Activated CD8-positive, alpha-beta T cell treated with anti-CD3 and anti-CD28 coated beads for 36 hours (primary cell): ENCODE measurements at regions not wholly inside any gene's neighbourhood (a gene's known extent, or its start where the extent isn't known, plus 50 kb on each side); places are given as distances from the start of the nearest gene placed in this dataset.

Source experiments
- ATAC-seq: fragments of 200-7000 bp; cut with Tn5 transposase; one replicate; pipeline ENCODE4 v1.10.0; 2021; ENCODE audit warnings: mild to moderate bottlenecking, moderate library complexity
- CTCF ChIA-PET: fragments of 350-600 bp; sonication (Branson Sonifier 250); formaldehyde crosslinking; loops from one replicate; lab custom pipeline; 2021; ENCODE audit warnings: antibody characterized with exemption; lab: Charles Lee
- POLR2A ChIA-PET: fragments of 350-600 bp; sonication (Branson Sonifier 250); formaldehyde crosslinking; loops from one replicate; lab custom pipeline; 2021; ENCODE audit warnings: antibody characterized with exemption; lab: Charles Lee
- DNase-seq: peaks from one replicate; pipeline ENCODE4 v3.0.0-alpha.2; 2020
- H3K27ac Mint-ChIP-seq: one replicate; pipeline ENCODE4 v1.8.0; 2021; ENCODE audit warnings: mild to moderate bottlenecking, mixed read lengths
- H3K27me3 Mint-ChIP-seq: one replicate; pipeline ENCODE4 v1.8.0; 2021; ENCODE audit warnings: mixed read lengths
- H3K36me3 Mint-ChIP-seq: one replicate; pipeline ENCODE4 v1.8.0; 2021; ENCODE audit warnings: low read depth, mixed read lengths
- H3K4me1 Mint-ChIP-seq: one replicate; pipeline ENCODE4 v1.8.0; 2021; ENCODE audit warnings: low read depth, mixed read lengths
- H3K4me3 Mint-ChIP-seq: one replicate; pipeline ENCODE4 v1.8.0; 2021; ENCODE audit warnings: mild to moderate bottlenecking, moderate library complexity, mixed read lengths
- H3K9me3 Mint-ChIP-seq: one replicate; pipeline ENCODE4 v1.8.0; 2021; ENCODE audit warnings: mixed read lengths
- intact Hi-C: fragments of 100-400 bp; cut with micrococcal nuclease; formaldehyde crosslinking; loops from one replicate; pipeline ENCODE4 v1.10.0; 2022
- TF ChIP-seq, protein P1 (sequence below): fragments of 200-600 bp; IDR thresholded peaks from one replicate; pipeline ENCODE4 v1.8.0; 2022; ENCODE audit warnings: antibody characterized with exemption, mild to moderate bottlenecking

DNA sequence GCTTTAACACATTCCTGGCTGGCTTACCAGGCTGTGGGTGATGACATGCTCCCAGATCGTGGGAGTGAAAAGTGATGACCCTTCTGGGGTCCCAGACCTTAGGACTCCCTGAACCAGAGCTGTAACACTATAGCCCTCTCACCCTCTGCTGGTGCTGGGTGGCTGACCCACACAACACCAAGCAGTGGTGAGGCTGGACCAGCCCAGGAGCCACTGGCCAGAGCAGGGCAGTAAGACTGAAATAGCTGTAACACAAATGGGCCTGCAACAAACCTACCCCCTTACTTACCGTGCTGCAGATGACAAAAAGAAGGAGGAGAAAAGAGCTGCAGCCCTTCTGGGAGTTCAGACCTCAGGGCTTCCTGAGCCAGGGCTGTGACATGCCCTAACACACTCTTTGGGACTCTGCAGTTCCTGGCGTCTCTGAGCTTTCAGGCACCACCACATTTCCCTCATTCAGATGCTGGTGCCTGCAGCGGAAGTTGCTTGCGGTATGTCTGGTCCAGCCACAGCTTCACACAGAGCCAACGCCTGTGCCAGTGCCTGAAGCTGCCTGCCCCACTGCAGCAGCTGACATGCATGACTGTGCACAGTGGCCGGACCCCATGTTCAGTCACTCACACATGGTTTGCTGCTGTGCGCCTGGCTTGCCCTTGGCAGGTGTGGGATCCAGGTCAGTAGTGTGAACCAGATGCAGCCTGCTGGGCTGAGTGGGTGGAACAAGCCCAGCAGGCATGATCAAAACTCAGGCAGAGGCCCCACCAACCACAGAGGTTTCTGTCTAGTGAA is 1247.4 kb downstream of the EFNA5 start:
- no peaks in the 10 kb centered on the region for H3K36me3 Mint-ChIP-seq
- no peaks in the 10 kb centered on the region for H3K27me3 Mint-ChIP-seq
- no peaks in the 10 kb centered on the region for H3K4me1 Mint-ChIP-seq
- ATAC-seq (no peak), DNase-seq (no peak)
- CTCF ChIA-PET, result no interaction called here
- H3K9me3 Mint-ChIP-seq, result peaks cover 6% of the 10 kb centered on the region
- H3K4me3 Mint-ChIP-seq, result no peak overlapping the region
- TF ChIP-seq, protein P1, sequence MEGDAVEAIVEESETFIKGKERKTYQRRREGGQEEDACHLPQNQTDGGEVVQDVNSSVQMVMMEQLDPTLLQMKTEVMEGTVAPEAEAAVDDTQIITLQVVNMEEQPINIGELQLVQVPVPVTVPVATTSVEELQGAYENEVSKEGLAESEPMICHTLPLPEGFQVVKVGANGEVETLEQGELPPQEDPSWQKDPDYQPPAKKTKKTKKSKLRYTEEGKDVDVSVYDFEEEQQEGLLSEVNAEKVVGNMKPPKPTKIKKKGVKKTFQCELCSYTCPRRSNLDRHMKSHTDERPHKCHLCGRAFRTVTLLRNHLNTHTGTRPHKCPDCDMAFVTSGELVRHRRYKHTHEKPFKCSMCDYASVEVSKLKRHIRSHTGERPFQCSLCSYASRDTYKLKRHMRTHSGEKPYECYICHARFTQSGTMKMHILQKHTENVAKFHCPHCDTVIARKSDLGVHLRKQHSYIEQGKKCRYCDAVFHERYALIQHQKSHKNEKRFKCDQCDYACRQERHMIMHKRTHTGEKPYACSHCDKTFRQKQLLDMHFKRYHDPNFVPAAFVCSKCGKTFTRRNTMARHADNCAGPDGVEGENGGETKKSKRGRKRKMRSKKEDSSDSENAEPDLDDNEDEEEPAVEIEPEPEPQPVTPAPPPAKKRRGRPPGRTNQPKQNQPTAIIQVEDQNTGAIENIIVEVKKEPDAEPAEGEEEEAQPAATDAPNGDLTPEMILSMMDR, result no peak
- intact Hi-C loops, result no loop called here
- no peak overlapping the region for H3K27ac Mint-ChIP-seq
- POLR2A ChIA-PET, result no interaction called here

- Mint-ChIP-seq H3K4me3 (no peak overlapping the region), H3K9me3 (peaks cover 9% of the 10 kb centered on the region), H3K36me3 (no peaks in the 10 kb centered on the region), H3K27ac (no peak overlapping the region), H3K27me3 (no peaks in the 10 kb centered on the region), H3K4me1 (no peaks in the 10 kb centered on the region)
- CTCF ChIA-PET, result no interaction called here
- ATAC-seq, result no peak
- TF ChIP-seq, protein P1, result no peak
- intact Hi-C loops, result no loop called here
- POLR2A ChIA-PET, result no interaction called here
- DNase-seq, result no peak
These were observed 1250.6 kb downstream of the EFNA5 start for GRCh38 chr5:106420102-106420501.

- Mint-ChIP-seq H3K4me3 (no peak overlapping the region), H3K9me3 (peaks cover 9% of the 10 kb centered on the region), H3K27me3 (no peaks in the 10 kb centered on the region), H3K36me3 (no peaks in the 10 kb centered on the region), H3K27ac (no peak overlapping the region), H3K4me1 (no peaks in the 10 kb centered on the region)
- ChIA-PET CTCF (no interaction called here), POLR2A (no interaction called here)
- intact Hi-C loops, result no loop called here
- no peak for ATAC-seq
- TF ChIP-seq, protein P1, result no peak
- DNase-seq, result no peak
These were observed 1252.5 kb downstream of the EFNA5 start for GRCh38 chr5:106418196-106418595.

GRCh38 chr5:106417566-106417965 is 1253.2 kb downstream of the EFNA5 start:
- ATAC-seq (no peak), DNase-seq (no peak)
- H3K27ac Mint-ChIP-seq, result no peak overlapping the region
- no peaks in the 10 kb centered on the region for H3K27me3 Mint-ChIP-seq
- no peak overlapping the region for H3K4me3 Mint-ChIP-seq
- no peaks in the 10 kb centered on the region for H3K4me1 Mint-ChIP-seq
- TF ChIP-seq, protein P1, result no peak
- H3K36me3 Mint-ChIP-seq, result no peaks in the 10 kb centered on the region
- peaks cover 6% of the 10 kb centered on the region for H3K9me3 Mint-ChIP-seq
- POLR2A ChIA-PET, result interaction anchor here (0.7 kb wide), 1 partner anchor 9 kb away, joined by 3 read pairs; no protein-coding TSS in a partner anchor
- intact Hi-C loops, result no loop called here
- CTCF ChIA-PET, result no interaction called here

- Mint-ChIP-seq H3K9me3 (peaks cover 6% of the 10 kb centered on the region), H3K27ac (no peak overlapping the region), H3K36me3 (no peaks in the 10 kb centered on the region), H3K4me3 (no peak overlapping the region), H3K4me1 (no peaks in the 10 kb centered on the region), H3K27me3 (no peaks in the 10 kb centered on the region)
- CTCF ChIA-PET, result no interaction called here
- POLR2A ChIA-PET, result interaction anchor here (0.7 kb wide), 1 partner anchor 9 kb away, joined by 3 read pairs; no protein-coding TSS in a partner anchor
- no peak for ATAC-seq
- no peak for DNase-seq
- intact Hi-C loops, result no loop called here
- TF ChIP-seq, protein P1, result no peak
These were observed 1253.6 kb downstream of the EFNA5 start for GRCh38 chr5:106417163-106417562.
